ENCODE measurements at regions not wholly inside any gene's neighbourhood (a gene's known extent, or its start where the extent isn't known, plus 50 kb on each side); places are given as distances from the start of the nearest gene placed in this dataset.

DNA sequence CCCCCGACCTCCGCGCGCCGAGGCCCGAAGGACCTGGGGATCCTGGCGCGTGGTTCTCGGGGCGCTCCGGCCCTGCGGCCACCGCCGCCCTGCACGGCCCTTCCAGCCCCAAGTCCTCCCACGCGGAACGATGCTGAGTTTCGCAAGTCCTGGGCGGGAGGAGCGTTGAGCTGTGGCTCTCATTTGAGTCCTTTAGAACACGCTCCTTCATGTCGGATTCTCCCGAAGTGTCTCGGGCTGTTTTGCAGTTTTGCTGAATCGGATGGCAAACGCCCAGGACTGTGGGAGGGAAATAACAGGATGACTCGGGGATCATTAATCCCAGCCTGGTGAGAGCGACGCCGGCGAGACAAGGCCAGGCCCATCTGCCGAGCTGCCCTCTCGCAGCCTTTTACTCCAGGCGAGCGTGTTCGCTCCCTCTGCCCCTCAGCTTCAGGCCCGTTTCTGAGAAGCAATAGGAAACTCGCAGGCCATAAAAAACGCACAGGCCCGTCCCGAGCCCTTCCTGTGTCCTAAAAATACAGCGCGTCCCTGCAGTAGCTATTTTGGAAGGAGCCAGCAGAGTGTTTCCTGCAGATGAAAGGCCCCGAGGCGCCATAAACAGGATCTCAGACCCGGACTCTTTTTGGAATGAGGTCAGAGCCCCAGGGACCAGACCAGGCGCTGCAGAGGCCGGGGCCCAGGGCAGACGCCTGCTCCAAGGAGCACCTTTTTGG lies 153.5 kb downstream of the DLL1 start:
- peak in 2 of 58 donors; percentile 12 to 13 for DNase-seq

DNA sequence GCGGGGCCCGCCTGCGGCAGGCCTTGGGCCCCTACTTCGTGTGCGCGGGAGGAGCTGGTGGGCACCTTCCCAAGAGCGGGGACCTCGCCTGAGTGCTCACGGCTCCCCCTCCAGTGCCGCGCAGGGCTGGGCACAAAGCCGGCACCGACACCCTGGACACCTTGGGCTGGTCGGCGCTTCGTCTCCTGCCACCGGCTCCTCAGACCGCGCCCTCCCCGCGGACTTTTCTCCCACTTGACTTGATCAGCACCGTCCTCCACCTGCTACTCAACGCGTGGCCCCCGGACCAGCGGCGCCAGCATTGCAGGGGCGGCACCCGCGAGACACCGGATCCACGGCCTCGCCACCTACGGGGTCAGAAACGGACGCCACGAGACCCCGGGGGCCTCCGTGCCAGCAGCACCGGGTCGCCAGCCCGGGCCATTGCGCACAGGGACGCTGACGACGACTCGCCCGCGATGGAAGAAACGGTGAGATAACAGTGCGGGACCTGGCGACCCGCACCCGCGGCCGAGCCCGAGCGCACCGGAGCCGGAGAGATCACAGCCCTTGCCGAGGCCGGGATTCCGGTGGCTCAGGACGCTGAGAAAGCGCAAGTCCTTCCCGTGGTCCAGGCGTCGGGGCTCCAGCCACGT lies 154.2 kb downstream of the DLL1 start:
- DNase-seq: no peak

DNA sequence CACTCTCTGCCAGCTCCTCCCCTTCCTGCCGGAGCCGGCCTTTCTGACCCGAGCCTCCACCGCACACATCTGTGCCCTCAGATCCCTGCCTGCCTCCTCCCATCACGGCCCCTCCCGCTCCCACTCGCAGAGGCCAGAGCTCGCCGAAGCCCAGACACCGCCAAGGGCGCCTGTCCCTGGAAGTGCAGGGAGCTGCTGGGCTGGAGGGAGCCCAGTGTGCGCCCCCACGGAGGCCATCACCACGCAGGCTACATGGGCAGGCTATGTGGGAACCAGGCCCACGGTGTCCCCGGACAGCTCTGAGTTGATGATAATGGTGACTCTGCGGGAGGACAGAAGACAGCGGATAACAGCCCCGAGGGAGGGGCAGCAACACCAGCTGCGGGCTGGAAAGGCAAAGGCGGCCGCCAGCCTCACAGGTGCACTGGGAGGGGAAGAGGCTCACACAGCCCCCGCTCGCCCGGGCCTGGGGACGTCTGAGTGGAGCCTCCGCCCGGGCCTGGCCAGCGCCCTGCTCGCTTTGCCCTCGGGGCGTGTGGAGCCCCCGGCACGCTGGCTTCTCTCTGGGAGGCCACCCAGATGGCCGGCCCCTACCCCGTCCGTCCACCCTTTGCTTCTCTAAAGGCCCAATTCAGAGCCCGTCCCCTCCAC lies 154.9 kb downstream of the DLL1 start:
- DNase-seq: no peak

DNA sequence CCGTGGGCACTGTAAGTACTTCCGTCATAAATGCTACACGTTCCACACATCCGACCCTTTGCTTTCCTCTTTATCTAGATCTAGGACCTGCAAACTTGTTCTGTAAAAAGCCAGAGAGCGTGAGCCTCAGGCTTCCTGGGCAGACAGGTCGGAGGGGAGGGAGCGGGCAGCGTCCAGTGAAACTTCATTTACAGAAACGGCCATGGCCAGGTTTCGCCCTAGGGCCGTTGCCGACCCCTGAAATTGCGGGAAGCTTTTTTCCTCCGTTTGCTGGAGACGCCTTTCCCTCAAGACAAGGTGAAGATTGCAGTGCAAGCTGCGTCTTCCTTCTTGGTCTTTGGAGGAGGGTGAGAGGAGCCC lies 155.4 kb downstream of the DLL1 start:
- no peak for DNase-seq

DNA sequence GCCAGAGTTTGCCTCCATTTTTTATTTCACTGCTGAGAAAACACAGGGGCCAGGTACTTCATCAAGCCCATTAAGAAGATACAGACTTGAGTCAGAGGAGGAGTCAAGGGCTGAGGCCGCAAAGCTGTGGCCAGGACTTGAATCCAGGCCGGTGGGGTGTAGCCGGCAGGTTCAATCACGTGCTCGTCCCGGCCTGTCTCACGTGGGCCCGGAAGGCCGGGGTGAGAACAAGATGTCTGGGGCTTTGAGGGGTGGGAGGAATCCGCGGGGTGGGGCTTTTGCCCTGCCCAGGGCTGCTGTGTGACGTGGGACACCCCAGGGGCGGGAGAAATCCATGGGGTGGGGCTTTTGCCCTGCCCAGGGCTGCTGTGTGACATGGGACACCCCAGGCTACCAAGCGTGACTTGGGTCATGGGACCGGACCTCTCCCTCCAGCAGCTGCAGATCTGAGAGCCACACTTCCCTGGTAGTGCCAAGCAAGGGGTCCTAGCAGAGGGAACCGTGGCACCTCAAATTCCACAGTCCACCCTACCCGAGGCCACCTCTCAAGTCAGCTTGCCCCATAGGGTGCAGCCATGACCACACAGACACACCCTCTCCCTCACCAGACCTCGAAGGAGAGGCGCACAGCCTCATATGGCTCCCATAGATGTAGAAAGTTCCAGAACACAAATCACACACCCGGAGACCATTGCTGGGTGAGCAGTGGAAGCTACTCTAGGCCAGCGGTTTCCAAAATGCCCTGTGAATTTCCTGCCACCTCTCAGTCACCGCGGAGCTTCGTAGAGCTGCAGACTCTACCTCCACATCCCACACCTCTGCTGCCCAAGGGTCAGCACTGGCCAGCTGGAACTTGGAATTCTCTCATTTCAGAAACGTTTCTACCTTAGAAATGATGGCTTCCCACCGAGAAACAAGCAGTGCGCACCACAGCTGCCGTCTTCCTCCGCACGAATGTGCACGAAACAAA lies 156.1 kb downstream of the DLL1 start:
- DNase-seq: no peak

DNA sequence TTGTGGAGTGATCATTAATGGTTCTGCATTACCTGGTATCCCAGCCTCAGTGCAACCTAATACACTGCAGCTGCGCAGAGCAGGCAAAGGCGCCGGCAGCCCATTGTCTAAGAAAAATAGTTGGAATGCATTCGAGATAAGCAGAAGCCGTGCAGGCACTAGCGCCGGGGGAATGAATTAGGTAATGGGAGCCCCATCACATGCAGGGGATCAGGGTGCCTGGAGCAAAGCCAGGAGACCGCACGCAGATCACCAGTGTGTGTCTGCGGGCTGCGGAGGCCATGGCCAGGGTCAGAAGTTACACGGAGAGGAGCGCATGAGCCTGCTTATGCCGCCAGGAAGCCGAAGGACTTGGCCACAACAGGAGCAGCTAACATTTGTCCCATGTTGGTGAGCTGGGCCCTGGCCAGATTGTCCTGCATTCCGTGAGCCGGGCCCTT lies 156.8 kb downstream of the DLL1 start:
- DNase-seq: no peak

DNA sequence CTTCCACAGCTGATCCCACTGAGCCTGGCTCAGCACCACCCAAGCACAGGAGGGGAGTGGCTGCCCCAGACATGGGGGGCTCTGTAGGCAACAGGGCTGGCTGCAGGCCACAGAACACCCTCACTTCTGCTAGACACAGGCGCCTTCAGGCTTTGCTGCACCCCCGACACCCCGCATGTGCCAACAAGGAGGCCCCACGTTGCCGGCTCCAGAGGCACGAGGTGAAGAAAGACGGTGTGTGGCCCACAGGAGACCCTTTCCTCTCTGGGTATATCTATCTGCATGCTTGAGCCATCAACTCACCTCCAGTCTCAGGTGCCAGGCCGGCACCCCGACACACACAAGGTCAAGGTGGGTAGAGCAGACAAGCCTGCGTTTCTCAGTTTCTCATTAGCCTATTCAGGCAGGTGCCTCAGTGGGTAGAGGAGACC lies 158.3 kb downstream of the DLL1 start:
- no peak for DNase-seq

DNA sequence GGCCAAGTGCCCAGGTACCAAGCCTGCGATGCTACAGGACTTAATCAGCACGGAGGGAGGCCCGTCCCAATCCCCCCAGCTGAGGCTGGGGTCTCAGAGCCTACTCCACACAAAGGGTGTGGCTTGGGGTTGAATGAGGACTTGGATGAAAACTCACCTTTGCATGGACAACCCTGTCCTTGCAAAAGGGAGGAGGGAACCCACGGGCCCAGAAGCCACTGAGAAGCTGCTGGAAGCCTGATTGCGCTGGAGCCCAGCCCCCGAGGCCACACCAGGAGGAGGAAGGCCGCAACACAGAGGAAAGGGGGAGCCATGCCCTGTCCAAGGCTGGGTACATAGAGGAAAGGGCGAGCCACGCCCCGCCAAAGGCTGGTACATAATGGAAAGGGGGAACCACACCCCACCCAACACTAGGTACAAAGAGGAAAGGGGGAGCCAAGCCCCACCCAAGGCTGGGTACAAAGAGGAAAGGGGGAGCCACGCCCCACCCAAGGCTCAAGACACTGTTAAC lies 158.8 kb downstream of the DLL1 start:
- no peak for DNase-seq

DNA sequence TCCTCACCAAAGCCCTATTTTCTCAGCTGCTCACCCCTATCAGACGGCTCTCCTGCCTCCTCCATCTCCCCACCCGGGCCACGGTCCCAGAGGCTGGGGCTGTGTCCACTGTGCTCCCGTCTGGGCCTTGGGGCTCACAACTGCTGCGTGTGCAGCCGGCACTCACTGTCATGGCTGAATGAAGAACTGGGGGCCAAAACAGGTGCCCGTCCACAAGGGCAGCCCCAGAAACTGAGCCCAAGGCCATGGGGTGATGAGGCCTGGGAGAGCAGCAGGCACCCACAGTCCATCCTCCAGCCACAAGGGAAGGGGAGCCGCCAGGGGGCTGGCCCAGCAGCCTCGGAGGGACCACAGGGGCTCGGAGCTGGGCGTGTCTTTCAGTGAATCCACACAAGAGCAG lies 159.5 kb downstream of the DLL1 start:
- DNase-seq: no peak

DNA sequence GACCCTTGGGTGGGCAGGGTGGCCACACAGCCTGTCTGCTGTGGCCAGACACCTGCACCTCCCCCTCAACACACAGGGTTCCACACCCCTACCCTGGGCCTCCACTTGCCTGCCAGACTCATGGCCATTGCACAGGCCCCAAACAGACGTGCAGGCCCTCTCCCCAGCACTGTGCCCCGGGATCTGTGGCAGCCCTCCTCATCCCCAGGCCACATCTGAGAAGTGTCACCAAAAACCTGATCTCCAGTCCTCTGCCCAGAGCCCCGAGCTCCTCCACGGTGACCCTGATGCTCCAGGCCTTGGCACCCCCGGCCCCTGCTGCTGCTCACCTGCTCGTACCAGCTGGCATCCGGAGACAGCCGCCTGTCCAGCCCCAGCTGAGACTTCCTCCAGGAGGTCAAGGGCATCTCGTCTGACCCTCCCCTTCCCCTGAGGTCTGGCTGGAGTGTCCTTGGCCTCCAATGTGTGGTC lies 160.1 kb downstream of the DLL1 start:
- no peak for DNase-seq

DNA sequence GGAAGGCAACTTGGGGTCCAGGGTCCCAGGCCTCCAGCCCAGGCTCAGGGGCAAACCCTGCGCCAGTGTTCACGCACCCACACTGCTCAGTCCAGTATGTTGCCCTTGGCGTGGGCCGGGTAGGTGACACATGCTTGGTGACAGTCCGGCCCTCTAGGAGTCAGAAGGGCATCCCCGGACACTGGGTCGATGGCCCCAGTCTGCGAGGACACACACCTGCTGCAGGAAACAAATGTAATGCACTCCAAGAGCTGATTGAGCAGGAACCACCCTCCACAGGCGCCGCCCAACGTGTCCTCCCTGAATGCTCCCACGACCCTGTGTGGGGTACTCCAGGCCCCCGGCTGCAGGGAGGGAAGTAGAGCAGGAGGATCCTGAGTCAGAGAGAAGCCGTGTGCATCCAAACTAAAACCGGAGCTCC lies 160.7 kb downstream of the DLL1 start:
- no peak for DNase-seq

DNA sequence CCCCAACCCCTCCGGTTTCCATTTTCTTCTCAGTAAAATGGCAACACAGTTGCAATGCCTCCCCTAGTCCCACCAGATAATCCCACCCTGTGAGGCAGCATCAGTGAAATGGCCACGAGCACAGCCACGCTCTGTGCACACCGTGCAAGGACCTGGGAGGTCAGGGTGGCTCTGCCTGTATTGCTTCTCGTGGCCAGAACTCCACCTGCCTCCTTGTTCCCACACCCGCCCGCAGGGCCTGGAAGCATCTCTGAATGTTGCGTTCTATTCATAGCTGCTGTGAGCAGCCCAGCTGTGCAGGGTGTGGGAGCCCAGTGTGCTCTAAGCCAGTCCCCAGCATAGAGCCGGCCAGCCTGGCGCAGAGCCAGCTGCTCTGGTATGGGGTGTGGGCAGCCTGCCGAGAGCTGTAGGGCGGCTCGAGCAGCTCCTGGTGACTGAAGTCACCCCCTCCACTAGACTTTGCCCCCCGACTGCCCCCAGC lies 161.1 kb downstream of the DLL1 start:
- peak in 29 of 58 donors; percentile 20 to 77 (median 36) for DNase-seq

DNA sequence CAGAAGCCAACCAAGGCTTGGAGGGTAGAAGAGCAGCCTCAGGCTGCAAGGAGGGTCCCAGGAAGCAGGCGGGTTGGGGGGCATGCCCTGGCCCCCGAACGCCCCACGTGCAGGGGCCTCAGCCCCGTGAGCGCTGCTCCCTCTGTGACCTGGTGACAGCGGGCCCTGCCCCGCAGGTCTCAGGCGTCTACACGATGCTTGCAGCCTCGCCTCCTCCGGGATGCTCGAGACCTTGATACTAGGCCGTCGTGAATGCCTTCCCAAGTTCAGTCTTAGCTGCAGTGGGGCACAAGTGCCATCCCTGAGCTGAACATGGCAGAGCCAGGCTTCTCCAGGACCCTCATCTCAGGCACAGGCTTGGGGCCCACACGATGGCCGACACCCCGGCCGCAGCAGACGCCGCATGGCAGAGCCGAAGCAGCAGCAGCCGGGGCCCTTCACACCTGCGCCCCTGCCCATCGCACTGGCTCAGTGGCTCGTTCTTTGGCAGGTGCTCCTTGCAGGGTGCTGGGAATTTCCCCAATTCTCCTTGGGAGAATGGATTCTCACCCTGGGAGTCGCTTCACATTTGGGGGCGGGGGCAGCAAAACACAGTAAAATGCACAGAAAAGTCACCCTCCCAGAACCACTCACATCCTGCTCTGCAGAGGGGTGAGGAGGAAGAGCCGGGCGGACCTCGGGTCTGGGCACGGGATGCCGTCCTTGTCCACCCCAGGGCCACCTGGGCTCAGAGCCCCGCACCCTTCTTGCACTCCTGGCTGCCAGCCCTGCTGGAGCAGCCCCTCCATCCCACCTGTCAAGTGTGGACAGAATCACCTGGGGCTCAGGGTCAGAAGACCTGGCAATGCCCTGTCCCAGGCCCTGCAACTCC lies 161.8 kb downstream of the DLL1 start:
- DNase-seq: no peak

DNA sequence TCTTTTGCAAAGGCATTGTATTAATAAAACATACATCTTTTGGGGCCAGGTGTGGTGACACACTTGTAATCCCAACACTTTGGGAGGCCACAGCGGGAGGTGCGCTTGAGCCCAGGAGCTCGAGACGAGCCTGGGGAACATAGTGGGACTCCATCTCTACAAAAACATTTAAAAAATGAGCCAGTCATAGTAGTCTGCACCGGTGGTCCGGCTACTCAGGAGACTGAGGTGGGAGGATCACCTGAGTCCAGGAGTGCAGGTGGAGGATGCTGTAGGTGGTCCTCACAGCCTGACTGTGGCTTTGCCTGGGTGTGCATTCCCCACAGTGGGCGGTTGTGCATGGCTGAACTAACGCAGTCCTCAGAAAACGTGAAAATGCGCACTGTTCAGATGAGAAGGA lies 162.5 kb downstream of the DLL1 start:
- no peak for DNase-seq

DNA sequence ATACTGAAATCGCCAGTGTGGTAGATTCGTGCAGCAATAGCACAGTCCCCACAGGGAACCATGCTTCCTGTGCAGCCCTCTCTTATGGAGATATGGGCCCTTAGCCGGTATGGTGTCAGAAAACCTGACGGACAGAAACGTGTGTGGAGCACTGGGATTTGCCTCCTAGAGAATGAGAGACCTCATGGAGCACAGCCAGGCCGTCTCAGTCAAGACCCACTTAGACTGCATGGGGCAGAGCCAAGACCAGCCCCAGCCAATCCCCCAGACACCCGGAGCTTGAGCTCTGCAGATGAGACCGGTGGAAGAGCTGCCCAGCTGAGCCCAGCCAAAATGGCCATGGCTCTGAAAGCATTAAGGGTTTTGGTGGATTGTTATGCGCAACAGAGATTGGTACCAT lies 163.7 kb downstream of the DLL1 start:
- no peak for DNase-seq

DNA sequence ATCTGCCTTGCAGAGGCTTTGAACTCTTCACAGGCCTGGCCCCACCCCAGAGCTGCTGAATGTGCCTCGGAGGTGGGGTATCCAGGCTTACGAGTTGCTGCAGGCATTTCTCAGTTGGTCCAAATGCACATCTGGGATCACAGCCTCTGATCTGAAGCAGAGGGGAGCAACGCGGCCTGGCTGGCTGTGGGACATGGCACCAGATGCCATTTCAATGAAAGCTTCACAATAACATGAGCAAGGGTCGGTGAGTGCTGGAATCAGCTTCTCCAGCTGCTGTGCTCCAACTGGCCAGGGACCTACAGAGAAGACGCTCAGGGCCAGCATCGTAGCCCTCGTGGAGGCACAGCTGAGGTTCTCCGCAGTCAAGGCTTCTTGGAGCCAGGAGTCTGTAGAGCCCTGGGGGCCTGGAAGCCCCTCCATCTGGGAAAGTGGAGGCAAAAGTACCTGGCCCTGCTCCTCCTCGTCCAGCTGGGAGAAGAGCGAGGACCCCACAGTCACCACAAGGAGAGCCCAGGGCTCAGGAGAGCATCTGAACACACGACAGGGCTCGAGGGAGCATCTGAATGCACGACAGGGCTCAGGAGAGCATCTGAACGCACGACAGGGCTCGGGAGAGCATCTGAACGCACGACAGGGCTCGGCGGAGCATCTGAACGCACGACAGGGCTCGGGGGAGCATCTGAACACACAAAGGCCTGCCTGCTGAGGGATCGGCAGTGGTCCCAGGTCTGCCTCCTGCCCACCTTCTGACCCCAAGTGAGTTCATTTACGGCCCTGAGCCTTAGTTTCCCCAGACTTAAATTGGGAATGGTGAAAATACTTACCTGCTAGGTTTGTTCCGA lies 165.2 kb downstream of the DLL1 start:
- DNase-seq: no peak

DNA sequence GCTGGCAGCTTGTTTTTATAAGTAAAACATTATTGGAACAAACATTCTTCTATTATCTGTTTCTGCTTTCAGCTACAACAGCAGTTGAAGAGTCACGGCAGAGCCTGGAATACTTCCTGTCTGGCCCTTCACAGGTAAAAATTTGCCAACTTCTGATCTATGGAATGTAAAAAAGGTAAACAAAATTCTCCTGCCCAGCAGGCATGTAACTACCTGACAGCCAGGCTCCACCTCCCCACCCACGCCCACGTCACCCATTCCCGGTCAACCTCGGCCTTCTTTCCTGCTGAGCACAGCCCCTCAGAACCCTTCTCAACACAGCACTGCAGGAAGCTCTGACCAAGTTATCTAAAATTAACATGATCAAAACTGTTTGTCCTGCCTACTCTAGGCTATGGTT lies 166.0 kb downstream of the DLL1 start:
- no peak for DNase-seq

DNA sequence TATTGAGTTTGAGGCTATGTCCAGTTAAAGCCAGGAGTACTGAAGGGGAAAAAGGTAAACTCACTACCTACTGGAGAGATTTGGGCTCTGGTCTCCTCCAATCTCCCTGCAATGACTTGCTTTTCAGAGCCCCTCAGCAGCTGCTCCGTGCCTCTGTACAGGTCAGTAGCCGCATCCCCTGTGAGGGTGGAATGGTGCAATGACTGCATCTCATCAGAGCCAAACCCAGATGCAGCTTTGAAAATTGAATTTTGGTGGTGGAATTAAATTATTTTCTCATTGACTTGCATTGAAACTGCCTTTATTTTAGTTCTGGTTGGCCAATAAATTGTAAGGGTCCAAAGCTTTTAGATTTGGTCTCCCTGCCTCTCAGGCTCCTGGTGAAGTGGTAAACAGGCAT lies 166.7 kb downstream of the DLL1 start:
- DNase-seq: no peak

DNA sequence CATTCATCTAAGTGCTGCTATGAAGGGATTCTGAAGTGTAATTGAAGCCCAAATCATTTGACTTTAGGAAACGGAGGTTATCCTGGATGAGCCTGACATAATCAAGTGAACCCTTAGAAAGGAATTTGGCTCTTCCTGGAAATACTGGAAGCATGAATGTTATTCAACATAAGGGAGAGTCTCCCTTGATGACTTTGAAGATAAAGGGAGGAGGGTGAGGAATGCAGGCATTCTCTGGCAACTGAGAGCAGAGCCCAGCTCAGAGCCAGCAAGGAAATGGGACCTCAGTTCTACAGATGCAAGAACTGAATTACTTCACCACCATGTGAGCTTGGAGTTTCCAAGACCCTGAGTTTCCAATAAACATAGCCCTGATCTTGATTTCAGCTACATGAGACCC lies 168.2 kb downstream of the DLL1 start:
- no peak for DNase-seq
